HCT116 (cell line): ENCODE measurements at regions not wholly inside any gene's neighbourhood (a gene's known extent, or its start where the extent isn't known, plus 50 kb on each side); places are given as distances from the start of the nearest gene placed in this dataset.

Experiments
- ATAC-seq: fragments of 200-7000 bp; cut with Tn5 transposase; 2 replicates; pipeline ENCODE4 v1.9.1; 2020; ENCODE audit warnings: mild to moderate bottlenecking, moderate library complexity
- BruUV-seq: library from RNA; stranded (reverse); fragments of 400-500 nt; replicated peaks from 2 replicates; lab custom pipeline; 2021; lab: Mats Ljungman, UMichigan
- CTCF ChIA-PET: fragments of 300-600 bp; sonication (Branson Sonifier 250); formaldehyde crosslinking; loops from one replicate; lab custom pipeline; 2021; ENCODE audit warnings: antibody characterized with exemption; lab: Charles Lee
- POLR2A ChIA-PET: fragments of 300-600, 350-600 bp; sonication (Branson Sonifier 250); formaldehyde crosslinking; loops from one replicate; lab custom pipeline; 2021; ENCODE audit warnings: antibody characterized with exemption; lab: Charles Lee
- RAD21 ChIA-PET, 2 experiments: fragments of 300-600 bp; sonication (Branson Sonifier 250); formaldehyde crosslinking; loops; one replicate each; lab custom pipeline; 2023; ENCODE audit warnings: low total read pairs in 2 of 2; ENCODE audit not compliant: uncharacterized antibody in 2 of 2, unreplicated experiment in 2 of 2, low non-redundant PET in 1 of 2; lab: Charles Lee
- DNase-seq: peaks from one replicate; pipeline ENCODE4 v3.0.0-alpha.2; 2010; ENCODE audit warnings: low read depth, low spot score
- H2AFZ ChIP-seq: fragments of 200-600 bp; shearing (Covaris generic), sonication (generic); 2 replicates; pipeline ENCODE4 v1.6.1; 2017; ENCODE audit warnings: low read depth, mixed run types, mixed read lengths, antibody characterized with exemption, low read length; ENCODE audit not compliant: poor library complexity, severe bottlenecking
- H3K27ac ChIP-seq: 2 replicates; pipeline ENCODE4 v1.5.1; 2012; ENCODE audit warnings: low read depth, low read length
- H3K27me3 ChIP-seq: fragments of 200-600 bp; sonication (generic); 2 replicates; pipeline ENCODE4 v1.6.1; 2016; ENCODE audit warnings: mixed run types, low read length, mixed read lengths; ENCODE audit not compliant: insufficient read depth
- H3K36me3 ChIP-seq, 2 experiments: fragments of 200-500 bp in 1 of 2; fragments of 200-600 bp in 1 of 2; sonication (Bioruptor generic) in 1 of 2; sonication (generic) in 1 of 2; 2 replicates each; pipeline versions ENCODE4 v1.5.1 to v1.6.1; 2014 to 2016; ENCODE audit warnings: low read length in 2 of 2, inconsistent platforms in 1 of 2, mixed read lengths in 1 of 2, mixed run types in 1 of 2; ENCODE audit not compliant: insufficient read depth in 2 of 2, control insufficient read depth in 1 of 2
- H3K4me1 ChIP-seq, 2 experiments: fragments of 200-600 bp in 1 of 2; sonication (generic) in 1 of 2; 2 replicates each; pipeline versions ENCODE4 v1.5.1 to v1.6.1; 2012 to 2017; ENCODE audit warnings: low read length in 2 of 2, inconsistent platforms in 1 of 2, mild to moderate bottlenecking in 1 of 2, mixed read lengths in 1 of 2, mixed run types in 1 of 2, moderate library complexity in 1 of 2; ENCODE audit not compliant: insufficient read depth in 2 of 2, control insufficient read depth in 1 of 2
- H3K4me2 ChIP-seq: fragments of 200-600 bp; sonication (generic); 2 replicates; pipeline ENCODE4 v1.6.1; 2017; ENCODE audit warnings: mixed run types, low read length, mixed read lengths
- H3K4me3 ChIP-seq, 2 experiments: fragments of 200-600 bp in 1 of 2; sonication (generic) in 1 of 2; replicated peaks in 1 of 2; 2 replicates each; pipeline ENCODE4 v1.5.1; 2011 to 2016; ENCODE audit warnings: low read length in 2 of 2, control low read depth in 1 of 2, low read depth in 1 of 2, mild to moderate bottlenecking in 1 of 2, mixed read lengths in 1 of 2, mixed run types in 1 of 2
- H3K79me2 ChIP-seq: fragments of 200-600 bp; sonication (generic); 2 replicates; pipeline ENCODE4 v1.6.1; 2017; ENCODE audit warnings: mild to moderate bottlenecking, mixed run types, low read length, moderate library complexity, mixed read lengths; ENCODE audit not compliant: insufficient read depth
- H3K9ac ChIP-seq: fragments of 200-600 bp; sonication (generic); 2 replicates; pipeline ENCODE4 v1.6.1; 2016; ENCODE audit warnings: low read length, mixed read lengths
- H3K9me2 ChIP-seq: fragments of 200-600 bp; sonication (generic), shearing (Covaris generic); 2 replicates; pipeline ENCODE4 v1.6.1; 2017; ENCODE audit warnings: mixed run types, mild to moderate bottlenecking, moderate library complexity; ENCODE audit not compliant: insufficient read depth
- H3K9me3 ChIP-seq, 2 experiments: fragments of 200-500 bp in 1 of 2; fragments of 200-600 bp in 1 of 2; sonication (Bioruptor generic) in 1 of 2; sonication (generic) in 1 of 2; 2 replicates each; pipeline ENCODE4 v1.6.1; 2014 to 2017; ENCODE audit warnings: low read length in 2 of 2, mixed read lengths in 2 of 2, inconsistent platforms in 1 of 2, low read depth in 1 of 2, mild to moderate bottlenecking in 1 of 2, mixed run types in 1 of 2, moderate library complexity in 1 of 2; ENCODE audit not compliant: control insufficient read depth in 1 of 2, insufficient read depth in 1 of 2
- H4K20me1 ChIP-seq: fragments of 200-600 bp; sonication (generic), shearing (Covaris generic); 2 replicates; pipeline ENCODE4 v1.6.1; 2017; ENCODE audit warnings: mixed run types, mild to moderate bottlenecking, moderate library complexity; ENCODE audit not compliant: insufficient read depth
- CBX3 ChIP-seq: IDR thresholded peaks from 2 replicates; pipeline ENCODE4 v1.6.1; 2012; ENCODE audit warnings: low read depth
- CEBPB ChIP-seq: IDR thresholded peaks from 2 replicates; pipeline ENCODE4 v1.6.1; 2012; ENCODE audit warnings: low read depth
- CTCF ChIP-seq, 3 experiments: fragments of 200-600 bp in 1 of 3; sonication (generic) in 1 of 3; IDR thresholded peaks in 2 of 3; conservative IDR thresholded peaks in 1 of 3; 2 replicates each; pipeline ENCODE4 v1.5.1; 2012 to 2017; ENCODE audit warnings: low read depth in 2 of 3, low read length in 2 of 3, antibody characterized with exemption in 1 of 3, borderline replicate concordance in 1 of 3, control low read depth in 1 of 3, mild to moderate bottlenecking in 1 of 3, mixed read lengths in 1 of 3, mixed run types in 1 of 3, moderate library complexity in 1 of 3; ENCODE audit not compliant: insufficient read depth in 1 of 3
- EGR1 ChIP-seq: IDR thresholded peaks from 2 replicates; pipeline ENCODE4 v1.6.1; 2012; ENCODE audit warnings: low read depth
- ELF1 ChIP-seq: IDR thresholded peaks from 2 replicates; pipeline ENCODE4 v1.6.1; 2012; ENCODE audit warnings: low read depth, borderline replicate concordance
- EZH2phosphoT487 ChIP-seq: fragments of 200-600 bp; IDR thresholded peaks from 2 replicates; pipeline ENCODE4 v1.6.1; 2018; ENCODE audit warnings: antibody characterized with exemption, borderline replicate concordance
- FOSL1 ChIP-seq: IDR thresholded peaks from 2 replicates; pipeline ENCODE4 v1.6.1; 2012; ENCODE audit warnings: low read depth
- JUND ChIP-seq: IDR thresholded peaks from 2 replicates; pipeline ENCODE4 v1.6.1; 2012
- POLR2A ChIP-seq: IDR thresholded peaks from 2 replicates; pipeline ENCODE4 v1.7.0; 2011; ENCODE audit warnings: borderline replicate concordance; ENCODE audit not compliant: insufficient read depth, insufficient read length; ENCODE audit errors: extremely low read depth
- POLR2AphosphoS5 ChIP-seq: IDR thresholded peaks from 2 replicates; pipeline ENCODE4 v1.6.1; 2011; ENCODE audit warnings: mild to moderate bottlenecking, low read depth, low read length, moderate library complexity
- RAD21 ChIP-seq: IDR thresholded peaks from 2 replicates; pipeline ENCODE4 v1.6.1; 2012; ENCODE audit warnings: low read depth, mild to moderate bottlenecking
- REST ChIP-seq: IDR thresholded peaks from 2 replicates; pipeline ENCODE4 v1.6.1; 2012; ENCODE audit warnings: low read depth
- SIN3A ChIP-seq: IDR thresholded peaks from 2 replicates; pipeline ENCODE4 v1.6.1; 2012; ENCODE audit warnings: low read depth
- SP1 ChIP-seq: IDR thresholded peaks from 2 replicates; pipeline ENCODE4 v1.6.1; 2012; ENCODE audit warnings: low read depth
- TCF7L2 ChIP-seq: IDR thresholded peaks from 2 replicates; pipeline ENCODE4 v1.7.0; 2011; ENCODE audit warnings: borderline replicate concordance, inconsistent platforms; ENCODE audit not compliant: insufficient read depth, insufficient read length; ENCODE audit errors: extremely low read depth
- YY1 ChIP-seq: IDR thresholded peaks from 2 replicates; pipeline ENCODE4 v1.6.1; 2011; ENCODE audit warnings: low read length, low read depth, moderate library complexity, mild to moderate bottlenecking; ENCODE audit not compliant: insufficient replicate concordance; ENCODE audit errors: extremely low read depth
- intact Hi-C: fragments of 100-400 bp; cut with micrococcal nuclease; formaldehyde crosslinking; loops from 2 replicates; pipeline ENCODE4 v1.10.0; 2022
- TF ChIP-seq, protein P1 (sequence below): IDR thresholded peaks from 2 replicates; pipeline ENCODE4 v1.6.1; 2012

DNA sequence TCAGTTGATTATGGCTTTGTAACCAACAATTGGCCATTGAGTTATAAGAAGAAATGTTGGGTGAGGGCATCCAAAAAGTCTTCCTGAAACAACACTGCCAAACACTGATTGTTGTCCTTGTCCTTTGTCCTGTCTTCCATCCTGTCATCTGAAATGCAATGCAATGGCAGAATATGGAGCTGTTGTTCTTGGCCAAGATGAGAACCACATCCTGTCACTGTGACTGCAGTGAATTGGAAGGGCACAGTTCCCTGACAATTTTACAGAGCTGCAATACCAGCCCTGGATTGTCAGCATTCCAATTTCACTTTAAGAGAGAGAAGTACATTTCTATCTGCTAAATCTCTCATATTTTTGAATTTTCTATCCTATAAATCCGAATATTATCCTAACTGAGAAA is 613.3 kb downstream of the FLRT2 start:
- H3K4me3 ChIP-seq, result no peak overlapping the region
- RAD21 ChIA-PET, result no interaction called here
- CTCF ChIA-PET, result no interaction called here
- no peaks in the 10 kb centered on the region for H3K27me3 ChIP-seq
- no peaks in the 10 kb centered on the region for H3K79me2 ChIP-seq
- intact Hi-C loops, result no loop called here
- no peaks in the 10 kb centered on the region for H4K20me1 ChIP-seq
- no peak overlapping the region for H3K9ac ChIP-seq
- BruUV-seq, result no TSS peak
- DNase-seq (no peak), ATAC-seq (no peak)
- no peak overlapping the region for H2AFZ ChIP-seq
- POLR2A ChIA-PET, result no interaction called here
- peaks cover 0 to 14% of the 10 kb centered on the region in 2 experiments; a peak in 2 of 4 replicates for H3K9me3 ChIP-seq
- no peaks in the 10 kb centered on the region for H3K9me2 ChIP-seq
- no peak overlapping the region for H3K27ac ChIP-seq
- no peak overlapping the region for H3K4me2 ChIP-seq
- TF ChIP-seq SP1, result no peak
- no peak for TF ChIP-seq FOSL1
- TF ChIP-seq POLR2AphosphoS5, result no peak
- no peak for TF ChIP-seq RAD21
- no peak for TF ChIP-seq SIN3A
- no peak for TF ChIP-seq EZH2phosphoT487
- no peak for TF ChIP-seq JUND
- TF ChIP-seq YY1, result no peak
- H3K36me3 ChIP-seq, result no peaks in the 10 kb centered on the region
- H3K4me1 ChIP-seq, result no peaks in the 10 kb centered on the region

DNA sequence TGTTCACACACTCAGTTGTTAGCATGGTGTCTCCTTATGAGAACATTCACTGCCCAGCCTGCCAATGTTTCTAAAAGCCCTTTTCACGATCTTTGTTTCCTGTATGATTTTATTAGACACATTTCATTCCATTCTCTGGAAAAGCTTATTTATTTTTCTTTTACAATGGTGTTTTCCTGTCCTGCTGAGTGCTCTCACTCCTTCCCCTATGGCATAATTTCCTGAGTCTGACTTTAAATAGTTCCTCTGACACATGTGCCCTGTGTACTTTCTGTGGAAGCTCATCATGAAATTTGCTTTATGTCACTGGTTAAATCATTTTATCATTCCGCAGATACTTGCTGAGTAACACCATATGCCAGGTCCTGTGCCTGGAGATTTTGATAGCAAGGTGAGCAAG is 612.0 kb downstream of the FLRT2 start:
- no peak overlapping the region for H3K4me3 ChIP-seq
- CTCF ChIA-PET, result no interaction called here
- no peaks in the 10 kb centered on the region for H3K79me2 ChIP-seq
- ATAC-seq, result no peak
- H3K36me3 ChIP-seq, result no peaks in the 10 kb centered on the region
- no peak overlapping the region for H2AFZ ChIP-seq
- no peaks in the 10 kb centered on the region for H3K9me2 ChIP-seq
- H3K4me1 ChIP-seq, result no peaks in the 10 kb centered on the region
- POLR2A ChIA-PET, result no interaction called here
- peaks cover 0 to 11% of the 10 kb centered on the region in 2 experiments; a peak in 2 of 4 replicates for H3K9me3 ChIP-seq
- BruUV-seq, result no TSS peak
- H3K27me3 ChIP-seq, result no peaks in the 10 kb centered on the region
- H3K9ac ChIP-seq, result no peak overlapping the region
- TF ChIP-seq, protein P1, sequence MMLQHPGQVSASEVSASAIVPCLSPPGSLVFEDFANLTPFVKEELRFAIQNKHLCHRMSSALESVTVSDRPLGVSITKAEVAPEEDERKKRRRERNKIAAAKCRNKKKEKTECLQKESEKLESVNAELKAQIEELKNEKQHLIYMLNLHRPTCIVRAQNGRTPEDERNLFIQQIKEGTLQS, result no peak
- TF ChIP-seq YY1, result no peak
- no peak for TF ChIP-seq POLR2A
- TF ChIP-seq JUND, result no peak
- no peak for TF ChIP-seq SIN3A
- TF ChIP-seq ELF1, result no peak
- TF ChIP-seq SP1, result no peak
- no peak for TF ChIP-seq POLR2AphosphoS5
- TF ChIP-seq EGR1, result no peak
- TF ChIP-seq CEBPB, result no peak
- TF ChIP-seq REST, result no peak
- TF ChIP-seq CBX3, result no peak
- TF ChIP-seq RAD21, result no peak
- TF ChIP-seq TCF7L2, result no peak
- no peak for TF ChIP-seq CTCF (IDR thresholded peaks at IDR 0.05 in 2 of 3, conservative IDR thresholded peaks at IDR 0.05 in 1 of 3; ENCODE audit: borderline replicate concordance in 1 of 3, insufficient read depth in 1 of 3, low read depth in 2 of 3, low read length in 2 of 3)
- TF ChIP-seq, all 23 proteins: peak for 0
- intact Hi-C loops, result no loop called here
- RAD21 ChIA-PET, result no interaction called here
- no peak for DNase-seq
- H4K20me1 ChIP-seq, result no peaks in the 10 kb centered on the region
- H3K4me2 ChIP-seq, result no peak overlapping the region
- no peak overlapping the region for H3K27ac ChIP-seq
